ENCODE measurements at regions not wholly inside any gene's neighbourhood (a gene's known extent, or its start where the extent isn't known, plus 50 kb on each side); places are given as distances from the start of the nearest gene placed in this dataset.

DNA sequence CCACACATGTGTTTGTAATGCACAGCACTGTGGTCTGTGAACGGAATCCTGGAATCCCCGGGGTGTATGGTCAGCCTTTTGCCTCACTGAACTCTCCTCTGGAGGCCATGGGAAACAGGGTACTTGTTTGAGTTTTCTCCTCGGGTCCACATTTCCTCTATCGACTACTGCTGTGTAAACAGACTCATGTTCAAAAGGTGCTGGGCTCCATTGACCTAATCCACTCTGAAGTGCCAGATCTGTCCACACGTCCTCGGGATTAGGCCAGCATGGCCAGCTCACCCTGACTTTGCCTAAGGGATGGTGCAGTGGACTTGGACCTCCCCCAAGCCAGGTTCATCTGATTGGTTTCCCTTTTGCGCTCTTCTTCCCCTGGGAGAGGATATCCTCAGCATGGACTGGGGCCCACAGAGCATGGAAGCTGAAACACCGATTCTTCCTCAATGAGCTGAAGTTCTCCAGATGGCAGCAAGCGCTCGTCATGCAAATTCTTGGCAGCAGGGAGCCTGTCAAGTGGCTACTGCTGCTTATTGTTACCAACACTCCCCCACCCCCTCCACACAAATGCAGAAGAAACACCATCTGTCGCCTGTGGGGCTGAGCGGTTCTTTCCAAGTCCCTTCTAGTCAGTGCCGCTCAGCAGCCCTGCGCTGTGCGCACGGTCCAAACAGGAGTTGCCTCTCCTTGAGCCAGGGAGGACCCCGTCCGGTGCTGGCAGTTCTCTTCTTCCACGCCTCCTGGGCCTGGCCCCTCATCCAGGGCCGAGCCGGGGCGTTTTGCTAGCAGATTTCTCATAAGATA lies 292.6 kb upstream of the MARCKS start:
- Histone ChIP-seq H3K4me3 (ENCODE audit: low read depth in 2 of 2, low read length in 1 of 2) (0 out of 4 replicates have a peak overlapping the region, but pooled peaks of 1 of the 2 experiments have one; percentile 7), H3F3A (replicated peaks; ENCODE audit: insufficient read depth) (peaks cover 31% of the 10 kb centered on the region), H3K4me2 (peak overlapping the region; percentile 43), H3K9ac (peak overlapping the region; percentile 52; the same call in 1 of the 2 replicates), H4K20me1 (ENCODE audit: insufficient read depth) (no peaks in the 10 kb centered on the region), H2AFZ (ENCODE audit: low read depth) (peak overlapping the region; percentile 80), H3K36me3 (replicated peaks in 1 of 2; ENCODE audit: control insufficient read depth in 1 of 2, insufficient read depth in 2 of 2, low read length in 1 of 2) (no peaks in the 10 kb centered on the region), H3K4me1 (ENCODE audit: control insufficient read depth in 1 of 2, insufficient read depth in 2 of 2, low read depth in 1 of 2, low read length in 1 of 2) (peaks cover 12 to 16% of the 10 kb centered on the region in 2 experiments; a peak in 3 of 4 replicates), H3K9me3 (no peaks in the 10 kb centered on the region), H3K9me2 (no peaks in the 10 kb centered on the region), H3K27ac (ENCODE audit: low read depth in 2 of 2, low read length in 1 of 2) (peak overlapping the region; percentile 85 to 92), H3K79me2 (ENCODE audit: insufficient read depth) (no peaks in the 10 kb centered on the region), H3K27me3 (ENCODE audit: insufficient read depth) (no peaks in the 10 kb centered on the region)
- CTCF ChIA-PET = no interaction called here
- WGBS (ENCODE audit: low lambda C conversion rate) = 39% methylated on average over 21 of the region's 22 CpGs
- POLR2A ChIA-PET = interaction anchor here (0.6 kb wide), 1 partner anchor 874 kb away, joined by 3 read pairs; no protein-coding TSS in a partner anchor
- DNase-seq = peak; percentile 48
- TF ChIP-seq, protein P1, sequence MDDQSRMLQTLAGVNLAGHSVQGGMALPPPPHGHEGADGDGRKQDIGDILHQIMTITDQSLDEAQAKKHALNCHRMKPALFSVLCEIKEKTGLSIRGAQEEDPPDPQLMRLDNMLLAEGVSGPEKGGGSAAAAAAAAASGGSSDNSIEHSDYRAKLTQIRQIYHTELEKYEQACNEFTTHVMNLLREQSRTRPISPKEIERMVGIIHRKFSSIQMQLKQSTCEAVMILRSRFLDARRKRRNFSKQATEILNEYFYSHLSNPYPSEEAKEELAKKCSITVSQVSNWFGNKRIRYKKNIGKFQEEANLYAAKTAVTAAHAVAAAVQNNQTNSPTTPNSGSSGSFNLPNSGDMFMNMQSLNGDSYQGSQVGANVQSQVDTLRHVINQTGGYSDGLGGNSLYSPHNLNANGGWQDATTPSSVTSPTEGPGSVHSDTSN (IDR thresholded peaks at IDR 0.05) = peak; percentile 97
- TF ChIP-seq JUND (IDR thresholded peaks at IDR 0.05) = peak; percentile 80
- TF ChIP-seq, protein P2, sequence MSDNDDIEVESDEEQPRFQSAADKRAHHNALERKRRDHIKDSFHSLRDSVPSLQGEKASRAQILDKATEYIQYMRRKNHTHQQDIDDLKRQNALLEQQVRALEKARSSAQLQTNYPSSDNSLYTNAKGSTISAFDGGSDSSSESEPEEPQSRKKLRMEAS (IDR thresholded peaks at IDR 0.05; ENCODE audit: low read depth) = peak; percentile 86
- TF ChIP-seq, protein P3, sequence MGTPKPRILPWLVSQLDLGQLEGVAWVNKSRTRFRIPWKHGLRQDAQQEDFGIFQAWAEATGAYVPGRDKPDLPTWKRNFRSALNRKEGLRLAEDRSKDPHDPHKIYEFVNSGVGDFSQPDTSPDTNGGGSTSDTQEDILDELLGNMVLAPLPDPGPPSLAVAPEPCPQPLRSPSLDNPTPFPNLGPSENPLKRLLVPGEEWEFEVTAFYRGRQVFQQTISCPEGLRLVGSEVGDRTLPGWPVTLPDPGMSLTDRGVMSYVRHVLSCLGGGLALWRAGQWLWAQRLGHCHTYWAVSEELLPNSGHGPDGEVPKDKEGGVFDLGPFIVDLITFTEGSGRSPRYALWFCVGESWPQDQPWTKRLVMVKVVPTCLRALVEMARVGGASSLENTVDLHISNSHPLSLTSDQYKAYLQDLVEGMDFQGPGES (IDR thresholded peaks at IDR 0.05; ENCODE audit: low read depth, low read length) = no peak
- peak; percentile 83; the same call in 1 of the 2 replicates for TF ChIP-seq SIN3A (IDR thresholded peaks at IDR 0.05; ENCODE audit: borderline replicate concordance, low read depth, low read length)
- TF ChIP-seq TEAD4 (IDR thresholded peaks at IDR 0.05; ENCODE audit: borderline replicate concordance, insufficient read depth) = peak; percentile 92
- peak; percentile 92 for TF ChIP-seq POLR2AphosphoS5 (IDR thresholded peaks at IDR 0.05; ENCODE audit: low read depth, low read length)
- TF ChIP-seq CHD2 (IDR thresholded peaks at IDR 0.05; ENCODE audit: low read length, partially characterized antibody) = peak; percentile 76
- 0 out of 2 replicates have a peak, but pooled peaks have one; percentile 12 for TF ChIP-seq RCOR1 (IDR thresholded peaks at IDR 0.05; ENCODE audit: low read length)
- peak; percentile 44 for TF ChIP-seq RAD21 (IDR thresholded peaks at IDR 0.05; ENCODE audit: low read length)
- TF ChIP-seq GATA2 (CRISPR knock-in tag; IDR thresholded peaks at IDR 0.05) = no peak; the same call in 1 of the 2 replicates
- TF ChIP-seq, protein P4, sequence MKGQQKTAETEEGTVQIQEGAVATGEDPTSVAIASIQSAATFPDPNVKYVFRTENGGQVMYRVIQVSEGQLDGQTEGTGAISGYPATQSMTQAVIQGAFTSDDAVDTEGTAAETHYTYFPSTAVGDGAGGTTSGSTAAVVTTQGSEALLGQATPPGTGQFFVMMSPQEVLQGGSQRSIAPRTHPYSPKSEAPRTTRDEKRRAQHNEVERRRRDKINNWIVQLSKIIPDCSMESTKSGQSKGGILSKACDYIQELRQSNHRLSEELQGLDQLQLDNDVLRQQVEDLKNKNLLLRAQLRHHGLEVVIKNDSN (IDR thresholded peaks at IDR 0.05; ENCODE audit: borderline replicate concordance, low read depth) = no peak
- TF ChIP-seq, protein P5, sequence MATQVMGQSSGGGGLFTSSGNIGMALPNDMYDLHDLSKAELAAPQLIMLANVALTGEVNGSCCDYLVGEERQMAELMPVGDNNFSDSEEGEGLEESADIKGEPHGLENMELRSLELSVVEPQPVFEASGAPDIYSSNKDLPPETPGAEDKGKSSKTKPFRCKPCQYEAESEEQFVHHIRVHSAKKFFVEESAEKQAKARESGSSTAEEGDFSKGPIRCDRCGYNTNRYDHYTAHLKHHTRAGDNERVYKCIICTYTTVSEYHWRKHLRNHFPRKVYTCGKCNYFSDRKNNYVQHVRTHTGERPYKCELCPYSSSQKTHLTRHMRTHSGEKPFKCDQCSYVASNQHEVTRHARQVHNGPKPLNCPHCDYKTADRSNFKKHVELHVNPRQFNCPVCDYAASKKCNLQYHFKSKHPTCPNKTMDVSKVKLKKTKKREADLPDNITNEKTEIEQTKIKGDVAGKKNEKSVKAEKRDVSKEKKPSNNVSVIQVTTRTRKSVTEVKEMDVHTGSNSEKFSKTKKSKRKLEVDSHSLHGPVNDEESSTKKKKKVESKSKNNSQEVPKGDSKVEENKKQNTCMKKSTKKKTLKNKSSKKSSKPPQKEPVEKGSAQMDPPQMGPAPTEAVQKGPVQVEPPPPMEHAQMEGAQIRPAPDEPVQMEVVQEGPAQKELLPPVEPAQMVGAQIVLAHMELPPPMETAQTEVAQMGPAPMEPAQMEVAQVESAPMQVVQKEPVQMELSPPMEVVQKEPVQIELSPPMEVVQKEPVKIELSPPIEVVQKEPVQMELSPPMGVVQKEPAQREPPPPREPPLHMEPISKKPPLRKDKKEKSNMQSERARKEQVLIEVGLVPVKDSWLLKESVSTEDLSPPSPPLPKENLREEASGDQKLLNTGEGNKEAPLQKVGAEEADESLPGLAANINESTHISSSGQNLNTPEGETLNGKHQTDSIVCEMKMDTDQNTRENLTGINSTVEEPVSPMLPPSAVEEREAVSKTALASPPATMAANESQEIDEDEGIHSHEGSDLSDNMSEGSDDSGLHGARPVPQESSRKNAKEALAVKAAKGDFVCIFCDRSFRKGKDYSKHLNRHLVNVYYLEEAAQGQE (IDR thresholded peaks at IDR 0.05; ENCODE audit: low read depth, low read length) = 0 out of 2 replicates have a peak, but pooled peaks have one; percentile 28
- no peak for TF ChIP-seq FOXJ3 (CRISPR knock-in tag; IDR thresholded peaks at IDR 0.05)
- no peak for TF ChIP-seq ELF1 (IDR thresholded peaks at IDR 0.05)
- peak; percentile 99 for TF ChIP-seq TCF12 (IDR thresholded peaks at IDR 0.05)
- peak; percentile 51; the same call in 1 of the 2 replicates for TF ChIP-seq YY1 (IDR thresholded peaks at IDR 0.05; ENCODE audit: low read depth)
- peak; percentile 27 for TF ChIP-seq SMC3 (IDR thresholded peaks at IDR 0.05; ENCODE audit: low read depth, low read length)
- no peak for TF ChIP-seq GABPA (IDR thresholded peaks at IDR 0.05; ENCODE audit: low read depth)
- TF ChIP-seq RFX5 (IDR thresholded peaks at IDR 0.05; ENCODE audit: low read length) = no peak
- peak; percentile 96 for TF ChIP-seq NFIC (IDR thresholded peaks at IDR 0.05; ENCODE audit: borderline replicate concordance)
- no peak for TF ChIP-seq MEF2A (IDR thresholded peaks at IDR 0.05; ENCODE audit: borderline replicate concordance, low read depth)
- peak; percentile 88 to 97 for TF ChIP-seq EP300 (IDR thresholded peaks at IDR 0.05; ENCODE audit: borderline replicate concordance in 1 of 2, low read depth in 1 of 2, low read length in 1 of 2)
- no peak for TF ChIP-seq EZH2phosphoT487 (IDR thresholded peaks at IDR 0.05; ENCODE audit: borderline replicate concordance, low read depth)
- TF ChIP-seq, protein P6, sequence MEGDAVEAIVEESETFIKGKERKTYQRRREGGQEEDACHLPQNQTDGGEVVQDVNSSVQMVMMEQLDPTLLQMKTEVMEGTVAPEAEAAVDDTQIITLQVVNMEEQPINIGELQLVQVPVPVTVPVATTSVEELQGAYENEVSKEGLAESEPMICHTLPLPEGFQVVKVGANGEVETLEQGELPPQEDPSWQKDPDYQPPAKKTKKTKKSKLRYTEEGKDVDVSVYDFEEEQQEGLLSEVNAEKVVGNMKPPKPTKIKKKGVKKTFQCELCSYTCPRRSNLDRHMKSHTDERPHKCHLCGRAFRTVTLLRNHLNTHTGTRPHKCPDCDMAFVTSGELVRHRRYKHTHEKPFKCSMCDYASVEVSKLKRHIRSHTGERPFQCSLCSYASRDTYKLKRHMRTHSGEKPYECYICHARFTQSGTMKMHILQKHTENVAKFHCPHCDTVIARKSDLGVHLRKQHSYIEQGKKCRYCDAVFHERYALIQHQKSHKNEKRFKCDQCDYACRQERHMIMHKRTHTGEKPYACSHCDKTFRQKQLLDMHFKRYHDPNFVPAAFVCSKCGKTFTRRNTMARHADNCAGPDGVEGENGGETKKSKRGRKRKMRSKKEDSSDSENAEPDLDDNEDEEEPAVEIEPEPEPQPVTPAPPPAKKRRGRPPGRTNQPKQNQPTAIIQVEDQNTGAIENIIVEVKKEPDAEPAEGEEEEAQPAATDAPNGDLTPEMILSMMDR (IDR thresholded peaks at IDR 0.05) = no peak

Measured in SK-N-SH (cell line).